Testis (tissue), 2 donors: ENCODE measurements at regions not wholly inside any gene's neighbourhood (a gene's known extent, or its start where the extent isn't known, plus 50 kb on each side); places are given as distances from the start of the nearest gene placed in this dataset.

ENCODE experiments used
- POLR2A ChIP-seq: fragments of 450-650 bp; IDR thresholded peaks from one replicate; pipeline ENCODE4 v1.6.1; 2017; ENCODE audit warnings: antibody characterized with exemption, mild to moderate bottlenecking, moderate library complexity
- TF ChIP-seq, protein P1 (sequence below), 3 experiments: fragments of 450-650 bp in 2 of 3; fragments of 200-600 bp in 1 of 3; sonication (generic) in 1 of 3; IDR thresholded peaks; one replicate each; pipeline ENCODE4 v1.5.1; 2016 to 2019; ENCODE audit warnings: antibody characterized with exemption in 3 of 3, mild to moderate bottlenecking in 2 of 3, moderate library complexity in 1 of 3

DNA sequence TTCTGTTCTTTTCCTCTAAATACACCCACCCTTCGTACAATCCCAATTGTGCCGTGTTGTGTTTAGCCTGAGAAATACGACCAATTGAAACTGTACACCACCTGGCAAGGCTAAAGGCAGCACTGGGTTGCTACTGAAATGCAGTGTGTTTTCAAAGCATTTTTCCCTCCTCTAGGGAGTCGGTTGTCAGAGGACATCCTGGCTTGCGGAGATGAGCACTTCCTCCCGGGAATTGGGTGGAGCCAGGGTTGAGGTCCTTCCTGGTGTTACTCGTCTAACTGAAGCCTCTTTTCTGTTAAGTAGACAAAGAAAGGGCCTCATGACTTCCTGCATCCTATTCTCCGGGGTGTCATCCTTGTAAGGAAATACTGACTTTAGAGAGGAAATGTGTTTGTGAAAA lies 133.5 kb downstream of the MTPAP start:
- TF ChIP-seq, protein P1, sequence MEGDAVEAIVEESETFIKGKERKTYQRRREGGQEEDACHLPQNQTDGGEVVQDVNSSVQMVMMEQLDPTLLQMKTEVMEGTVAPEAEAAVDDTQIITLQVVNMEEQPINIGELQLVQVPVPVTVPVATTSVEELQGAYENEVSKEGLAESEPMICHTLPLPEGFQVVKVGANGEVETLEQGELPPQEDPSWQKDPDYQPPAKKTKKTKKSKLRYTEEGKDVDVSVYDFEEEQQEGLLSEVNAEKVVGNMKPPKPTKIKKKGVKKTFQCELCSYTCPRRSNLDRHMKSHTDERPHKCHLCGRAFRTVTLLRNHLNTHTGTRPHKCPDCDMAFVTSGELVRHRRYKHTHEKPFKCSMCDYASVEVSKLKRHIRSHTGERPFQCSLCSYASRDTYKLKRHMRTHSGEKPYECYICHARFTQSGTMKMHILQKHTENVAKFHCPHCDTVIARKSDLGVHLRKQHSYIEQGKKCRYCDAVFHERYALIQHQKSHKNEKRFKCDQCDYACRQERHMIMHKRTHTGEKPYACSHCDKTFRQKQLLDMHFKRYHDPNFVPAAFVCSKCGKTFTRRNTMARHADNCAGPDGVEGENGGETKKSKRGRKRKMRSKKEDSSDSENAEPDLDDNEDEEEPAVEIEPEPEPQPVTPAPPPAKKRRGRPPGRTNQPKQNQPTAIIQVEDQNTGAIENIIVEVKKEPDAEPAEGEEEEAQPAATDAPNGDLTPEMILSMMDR (IDR thresholded peaks at IDR 0.05): no peak
- TF ChIP-seq POLR2A: no peak
